H1 (cell line): ENCODE measurements at regions not wholly inside any gene's neighbourhood (a gene's known extent, or its start where the extent isn't known, plus 50 kb on each side); places are given as distances from the start of the nearest gene placed in this dataset.

Source experiments
- CBX8 ChIP-seq: fragments of 300-800, 300-1000 bp; sonication (generic); IDR thresholded peaks from 2 replicates; pipeline ENCODE4 v1.7.1; 2016; ENCODE audit warnings: low read depth, low read length, borderline replicate concordance
- CREB1 ChIP-seq: IDR thresholded peaks from 2 replicates; pipeline ENCODE4 v1.6.1; 2012; ENCODE audit warnings: inconsistent platforms
- CTCF ChIP-seq, 3 experiments: IDR thresholded peaks; 1 replicate in 2 of 3; 2 replicates in 1 of 3; pipeline versions ENCODE4 v1.5.1 to v1.6.1; 2011; ENCODE audit warnings: low read length in 3 of 3, mild to moderate bottlenecking in 3 of 3, inconsistent platforms in 2 of 3, low read depth in 1 of 3, moderate library complexity in 1 of 3; ENCODE audit not compliant: insufficient read depth in 1 of 3; ENCODE audit errors: control extremely low read depth in 1 of 3
- EP300 ChIP-seq, 2 experiments: IDR thresholded peaks; 1 replicate in 1 of 2; 2 replicates in 1 of 2; pipeline ENCODE4 v1.6.1; 2011 to 2012; ENCODE audit warnings: low read depth in 2 of 2, low read length in 2 of 2, mild to moderate bottlenecking in 2 of 2, borderline replicate concordance in 1 of 2, inconsistent platforms in 1 of 2, moderate library complexity in 1 of 2
- EZH2 ChIP-seq: fragments of 200-600 bp; sonication (generic); IDR thresholded peaks from 2 replicates; pipeline ENCODE4 v1.7.1; 2012; ENCODE audit warnings: low read depth, mild to moderate bottlenecking, moderate library complexity, low read length, inconsistent platforms; ENCODE audit not compliant: severe bottlenecking
- GTF2F1 ChIP-seq: IDR thresholded peaks from 2 replicates; pipeline ENCODE4 v1.6.1; 2012; ENCODE audit warnings: low read depth, low read length, improper control_type of control experiment, borderline replicate concordance
- NRF1 ChIP-seq: IDR thresholded peaks from 2 replicates; pipeline ENCODE4 v1.6.1; 2011; ENCODE audit warnings: mild to moderate bottlenecking, low read depth, low read length, improper control_type of control experiment
- POLR2A ChIP-seq, 2 experiments: IDR thresholded peaks; 1 replicate in 1 of 2; 2 replicates in 1 of 2; pipeline ENCODE4 v1.6.1; 2011; ENCODE audit warnings: low read depth in 2 of 2, low read length in 2 of 2, mild to moderate bottlenecking in 2 of 2; ENCODE audit errors: control extremely low read depth in 1 of 2
- POLR2AphosphoS5 ChIP-seq: IDR thresholded peaks from 2 replicates; pipeline ENCODE4 v1.6.1; 2011; ENCODE audit warnings: low read depth, low read length
- RNF2 ChIP-seq: fragments of 200-900, 300-1000 bp; sonication (generic); IDR thresholded peaks from 2 replicates; pipeline ENCODE4 v1.7.1; 2016; ENCODE audit warnings: borderline replicate concordance, low read depth, mild to moderate bottlenecking, antibody characterized with exemption, low read length; ENCODE audit not compliant: poor library complexity, severe bottlenecking; ENCODE audit errors: missing control alignments
- SP2 ChIP-seq: IDR thresholded peaks from 2 replicates; pipeline ENCODE4 v1.6.1; 2012; ENCODE audit warnings: mild to moderate bottlenecking, low read length, inconsistent platforms
- TAF1 ChIP-seq: IDR thresholded peaks from 2 replicates; pipeline ENCODE4 v1.6.1; 2011; ENCODE audit warnings: mild to moderate bottlenecking, low read depth, low read length
- USF2 ChIP-seq: IDR thresholded peaks from 2 replicates; pipeline ENCODE4 v1.6.1; 2011; ENCODE audit warnings: low read length, improper control_type of control experiment
- YY1 ChIP-seq: IDR thresholded peaks from 2 replicates; pipeline ENCODE4 v1.6.1; 2011; ENCODE audit warnings: low read depth, mild to moderate bottlenecking, low read length

- TF ChIP-seq TAF1 (no peak), GTF2F1 (no peak), CTCF (IDR thresholded peaks at IDR 0.05; ENCODE audit: control extremely low read depth in 1 of 3, insufficient read depth in 1 of 3, low read depth in 1 of 3, low read length in 3 of 3) (no peak), CREB1 (no peak), POLR2AphosphoS5 (no peak), EZH2 (no peak), CBX8 (no peak), RNF2 (no peak), POLR2A (IDR thresholded peaks at IDR 0.05; ENCODE audit: control extremely low read depth in 1 of 2, low read depth in 2 of 2, low read length in 2 of 2) (no peak), USF2 (no peak), YY1 (no peak), EP300 (IDR thresholded peaks at IDR 0.05; ENCODE audit: borderline replicate concordance in 1 of 2, low read depth in 2 of 2, low read length in 2 of 2) (no peak), SP2 (no peak), NRF1 (no peak)
Measured at GRCh38 chr11:96567667-96568066, 177.9 kb downstream of the JRKL start.
